ENCODE measurements at regions not wholly inside any gene's neighbourhood (a gene's known extent, or its start where the extent isn't known, plus 50 kb on each side); places are given as distances from the start of the nearest gene placed in this dataset.

GRCh38 chr18:24726727-24727492, 266.5 kb downstream of the HRH4 start:
- in situ Hi-C loops (cut with HindIII; ENCODE audit: low sequenced_read_pairs) = no loop called here

- in situ Hi-C loops (cut with HindIII; ENCODE audit: low sequenced_read_pairs) = no loop called here
These were observed 267.2 kb downstream of the HRH4 start for GRCh38 chr18:24727685-24728084.

- in situ Hi-C loops (cut with HindIII; ENCODE audit: low sequenced_read_pairs) = no loop called here
These were observed 270.7 kb downstream of the HRH4 start for GRCh38 chr18:24731158-24731557.

GRCh38 chr18:24731981-24732380, 271.5 kb downstream of the HRH4 start:
- in situ Hi-C loops (cut with HindIII; ENCODE audit: low sequenced_read_pairs) = no loop called here

GRCh38 chr18:24734058-24734457, 273.6 kb downstream of the HRH4 start:
- in situ Hi-C loops (cut with HindIII; ENCODE audit: low sequenced_read_pairs) = no loop called here

GRCh38 chr18:24735624-24736231, 275.3 kb downstream of the HRH4 start:
- in situ Hi-C loops (cut with HindIII; ENCODE audit: low sequenced_read_pairs) = no loop called here

GRCh38 chr18:24736662-24737330, 276.4 kb downstream of the HRH4 start:
- in situ Hi-C loops (cut with HindIII; ENCODE audit: low sequenced_read_pairs) = no loop called here

- in situ Hi-C loops (cut with HindIII; ENCODE audit: low sequenced_read_pairs) = no loop called here
These were observed 280.4 kb downstream of the HRH4 start for GRCh38 chr18:24740829-24741228.

GRCh38 chr18:24741321-24741720, 280.9 kb downstream of the HRH4 start:
- in situ Hi-C loops (cut with HindIII; ENCODE audit: low sequenced_read_pairs) = no loop called here

GRCh38 chr18:24741965-24742724, 281.7 kb downstream of the HRH4 start:
- in situ Hi-C loops (cut with HindIII; ENCODE audit: low sequenced_read_pairs) = no loop called here

- in situ Hi-C loops (cut with HindIII; ENCODE audit: low sequenced_read_pairs) = no loop called here
These were observed 294.3 kb downstream of the HRH4 start for GRCh38 chr18:24754583-24755253.

- in situ Hi-C loops (cut with HindIII; ENCODE audit: low sequenced_read_pairs) = no loop called here
These were observed 295.9 kb downstream of the HRH4 start for GRCh38 chr18:24756385-24756784.

GRCh38 chr18:24757134-24757533, 296.7 kb downstream of the HRH4 start:
- in situ Hi-C loops (cut with HindIII; ENCODE audit: low sequenced_read_pairs) = no loop called here

- in situ Hi-C loops (cut with HindIII; ENCODE audit: low sequenced_read_pairs) = no loop called here
These were observed 301.3 kb downstream of the HRH4 start for GRCh38 chr18:24761765-24762164.

- in situ Hi-C loops (cut with HindIII; ENCODE audit: low sequenced_read_pairs) = no loop called here
These were observed 302.1 kb downstream of the HRH4 start for GRCh38 chr18:24762511-24762910.

GRCh38 chr18:24763765-24764513, 303.5 kb downstream of the HRH4 start:
- in situ Hi-C loops (cut with HindIII; ENCODE audit: low sequenced_read_pairs) = no loop called here

- in situ Hi-C loops (cut with HindIII; ENCODE audit: low sequenced_read_pairs) = no loop called here
These were observed 304.3 kb downstream of the HRH4 start for GRCh38 chr18:24764766-24765165.

- in situ Hi-C loops (cut with HindIII; ENCODE audit: low sequenced_read_pairs) = no loop called here
These were observed 305.9 kb downstream of the HRH4 start for GRCh38 chr18:24766376-24766775.

GRCh38 chr18:24770311-24771024, 310.0 kb downstream of the HRH4 start:
- in situ Hi-C loops (cut with HindIII; ENCODE audit: low sequenced_read_pairs) = no loop called here
